ENCODE measurements at regions not wholly inside any gene's neighbourhood (a gene's known extent, or its start where the extent isn't known, plus 50 kb on each side); places are given as distances from the start of the nearest gene placed in this dataset.
"Not testable (repeated sequence)": the region's sequence is repeated elsewhere in the genome, so short reads cannot be mapped to it uniquely, and the experiment has no call there.

GRCh38 chr5:148746826-148747535 is 79.4 kb upstream of the ADRB2 start:
- H3K9me3 ChIP-seq, result no peaks in the 10 kb centered on the region
- no peak overlapping the region for H3K4me3 ChIP-seq
- no peaks in the 10 kb centered on the region for H3K27me3 ChIP-seq (replicated peaks; ENCODE audit: insufficient read depth)
- H3K4me1 ChIP-seq (ENCODE audit: control insufficient read depth in 1 of 2, low read depth in 2 of 2), result peaks cover 4 to 15% of the 10 kb centered on the region in 2 donors
- DNase-seq (ENCODE audit: low spot score), result no peak
- H3K36me3 ChIP-seq, result no peaks in the 10 kb centered on the region
- no peak overlapping the region for H3K27ac ChIP-seq
- ATAC-seq (ENCODE audit: insufficient number of reproducible peaks, low FRiP score, low read depth), result no peak
- no peak for TF ChIP-seq CTCF (IDR thresholded peaks at IDR 0.05)

GRCh38 chr5:148747536-148747906 is 78.9 kb upstream of the ADRB2 start:
- Histone ChIP-seq H3K36me3 (no peaks in the 10 kb centered on the region), H3K4me1 (ENCODE audit: control insufficient read depth in 1 of 2, low read depth in 2 of 2) (peaks cover 4 to 15% of the 10 kb centered on the region in 2 donors), H3K4me3 (no peak overlapping the region), H3K9me3 (no peaks in the 10 kb centered on the region), H3K27ac (no peak overlapping the region), H3K27me3 (replicated peaks; ENCODE audit: insufficient read depth) (no peaks in the 10 kb centered on the region)
- DNase-seq (ENCODE audit: low spot score) (no peak), ATAC-seq (ENCODE audit: insufficient number of reproducible peaks, low FRiP score, low read depth) (no peak)
- TF ChIP-seq CTCF (IDR thresholded peaks at IDR 0.05), result no peak

GRCh38 chr5:148748702-148749392 is 77.6 kb upstream of the ADRB2 start:
- Histone ChIP-seq H3K36me3 (no peaks in the 10 kb centered on the region), H3K27ac (no peak overlapping the region), H3K9me3 (no peaks in the 10 kb centered on the region), H3K27me3 (replicated peaks; ENCODE audit: insufficient read depth) (no peaks in the 10 kb centered on the region), H3K4me3 (no peak overlapping the region), H3K4me1 (ENCODE audit: control insufficient read depth in 1 of 2, low read depth in 2 of 2) (peaks cover 4 to 15% of the 10 kb centered on the region in 2 donors)
- ATAC-seq (ENCODE audit: insufficient number of reproducible peaks, low FRiP score, low read depth), result no peak
- TF ChIP-seq CTCF (IDR thresholded peaks at IDR 0.05), result no peak
- DNase-seq (ENCODE audit: low spot score), result no peak

- Histone ChIP-seq H3K4me3 (no peak overlapping the region), H3K9me3 (peaks cover 3% of the 10 kb centered on the region), H3K36me3 (no peaks in the 10 kb centered on the region), H3K27ac (no peak overlapping the region), H3K4me1 (ENCODE audit: control insufficient read depth in 1 of 2, low read depth in 2 of 2) (peaks cover 4 to 15% of the 10 kb centered on the region in 2 donors), H3K27me3 (replicated peaks; ENCODE audit: insufficient read depth) (no peaks in the 10 kb centered on the region)
- no peak for TF ChIP-seq CTCF (IDR thresholded peaks at IDR 0.05)
- DNase-seq (ENCODE audit: low spot score) (no peak), ATAC-seq (ENCODE audit: insufficient number of reproducible peaks, low FRiP score, low read depth) (no peak)
These were observed 75.8 kb upstream of the ADRB2 start for GRCh38 chr5:148750614-148751013.

GRCh38 chr5:148751025-148751424 is 75.4 kb upstream of the ADRB2 start:
- ATAC-seq (ENCODE audit: insufficient number of reproducible peaks, low FRiP score, low read depth) (no peak), DNase-seq (ENCODE audit: low spot score) (no peak)
- Histone ChIP-seq H3K27me3 (replicated peaks; ENCODE audit: insufficient read depth) (no peaks in the 10 kb centered on the region), H3K27ac (no peak overlapping the region), H3K4me1 (ENCODE audit: control insufficient read depth in 1 of 2, low read depth in 2 of 2) (peaks cover 4 to 15% of the 10 kb centered on the region in 2 donors), H3K4me3 (no peak overlapping the region), H3K9me3 (peaks cover 5% of the 10 kb centered on the region), H3K36me3 (no peaks in the 10 kb centered on the region)
- no peak for TF ChIP-seq CTCF (IDR thresholded peaks at IDR 0.05)

- H3K27ac ChIP-seq; DNase-seq (ENCODE audit: low spot score); H3K4me3 ChIP-seq; H3K27me3 ChIP-seq (replicated peaks; ENCODE audit: insufficient read depth); ATAC-seq (ENCODE audit: insufficient number of reproducible peaks, low FRiP score, low read depth); H3K9me3 ChIP-seq; H3K4me1 ChIP-seq (ENCODE audit: control insufficient read depth in 1 of 2, low read depth in 2 of 2); H3K36me3 ChIP-seq: not testable (repeated sequence)
These were observed 74.0 kb upstream of the ADRB2 start for GRCh38 chr5:148752375-148752774.
